ENCODE measurements at regions not wholly inside any gene's neighbourhood (a gene's known extent, or its start where the extent isn't known, plus 50 kb on each side); places are given as distances from the start of the nearest gene placed in this dataset.

- Histone ChIP-seq H3K14ac (ENCODE audit: insufficient read length) (no peak overlapping the region), H3K79me2 (ENCODE audit: control insufficient read depth in 1 of 2, insufficient read depth in 2 of 2, low read length in 2 of 2) (no peaks in the 10 kb centered on the region), H3K9me3 (ENCODE audit: insufficient read depth in 2 of 2, low read depth in 1 of 2, low read length in 1 of 2) (no peaks in the 10 kb centered on the region), H3K23ac (ENCODE audit: insufficient read length) (no peak overlapping the region), H3K23me2 (ENCODE audit: low read depth, low read length) (no peaks in the 10 kb centered on the region), H4K20me1 (replicated peaks in 1 of 2; ENCODE audit: control insufficient read depth in 1 of 2, insufficient read depth in 2 of 2, low read length in 2 of 2) (no peaks in the 10 kb centered on the region), H2BK15ac (ENCODE audit: low read length) (no peak overlapping the region), H3K4ac (replicated peaks; ENCODE audit: insufficient read length, low read depth, low read length) (no peak overlapping the region), H3K27ac (ENCODE audit: low read depth, low read length) (no peak overlapping the region), H3K36me3 (ENCODE audit: control insufficient read depth in 2 of 4, insufficient read depth in 4 of 4, low read length in 3 of 4) (no peaks in the 10 kb centered on the region), H2AFZ (ENCODE audit: low read length) (0 out of 2 replicates have a peak overlapping the region, but pooled peaks have one; percentile 8), H3K27me3 (replicated peaks in 1 of 4; ENCODE audit: control insufficient read depth in 3 of 4, extremely low read depth in 1 of 4, insufficient read depth in 3 of 4, low read length in 3 of 4) (no peaks in the 10 kb centered on the region), H4K5ac (ENCODE audit: insufficient read length, low read depth, low read length) (no peak overlapping the region), H4K8ac (ENCODE audit: extremely low read depth, insufficient read depth, low read length) (no peak overlapping the region), H3K4me3 (ENCODE audit: extremely low read depth in 1 of 4, insufficient read depth in 2 of 4, low read depth in 3 of 4, low read length in 4 of 4) (no peak overlapping the region), H2BK120ac (replicated peaks; ENCODE audit: low read depth, low read length) (no peak overlapping the region), H3K4me1 (replicated peaks in 1 of 4; ENCODE audit: control insufficient read depth in 3 of 4, insufficient read depth in 4 of 4, low read length in 3 of 4) (peaks cover 0 to 4% (median 0%) of the 10 kb centered on the region in 4 experiments; a peak in 1 of 7 replicates), H2BK5ac (ENCODE audit: low read depth, low read length) (no peak overlapping the region), H2BK12ac (ENCODE audit: low read depth, low read length) (no peak overlapping the region), H3K4me2 (ENCODE audit: insufficient read depth in 1 of 2, low read depth in 2 of 2, low read length in 2 of 2) (no peak overlapping the region), H2BK20ac (ENCODE audit: low read length) (no peak overlapping the region), H4K91ac (replicated peaks; ENCODE audit: insufficient read length, low read length) (no peak overlapping the region), H3K79me1 (ENCODE audit: low read depth, low read length) (no peaks in the 10 kb centered on the region), H3K9ac (replicated peaks in 1 of 4; ENCODE audit: extremely low read depth in 1 of 4, low read depth in 3 of 4, low read length in 3 of 4) (no peak overlapping the region), H3K18ac (ENCODE audit: extremely low read depth, low read length) (no peak overlapping the region), H2AK5ac (ENCODE audit: low read depth, low read length) (no peak overlapping the region), H3K56ac (replicated peaks; ENCODE audit: insufficient read length, low read depth, low read length) (no peak overlapping the region)
- WGBS, 2 experiments (ENCODE audit: extremely low coverage in 1 of 2, insufficient coverage in 1 of 2, insufficient read length in 1 of 2, insufficient replicate concordance in 2 of 2, low coverage in 1 of 2, low lambda C conversion rate in 2 of 2, missing lambda C conversion rate in 1 of 2), result 90% methylated on average over 2 of the region's 2 CpGs; no CpG with 5 or more reads in 1 of the 2 experiments
- ChIA-PET CTCF (ENCODE audit: partially characterized antibody) (interaction anchor here (1.1 kb wide), 1 partner anchor 10 kb away, joined by 3 read pairs; no protein-coding TSS in a partner anchor), POLR2A (ENCODE audit: partially characterized antibody) (interaction anchor here (0.6 kb wide), 1 partner anchor 1029 kb away, joined by 3 read pairs; no protein-coding TSS in a partner anchor)
- TF ChIP-seq EGR1 (IDR thresholded peaks at IDR 0.05; ENCODE audit: borderline replicate concordance, low read depth, low read length) (no peak), TEAD4 (IDR thresholded peaks at IDR 0.05; ENCODE audit: low read depth, low read length) (no peak)
- TF ChIP-seq, protein P1, sequence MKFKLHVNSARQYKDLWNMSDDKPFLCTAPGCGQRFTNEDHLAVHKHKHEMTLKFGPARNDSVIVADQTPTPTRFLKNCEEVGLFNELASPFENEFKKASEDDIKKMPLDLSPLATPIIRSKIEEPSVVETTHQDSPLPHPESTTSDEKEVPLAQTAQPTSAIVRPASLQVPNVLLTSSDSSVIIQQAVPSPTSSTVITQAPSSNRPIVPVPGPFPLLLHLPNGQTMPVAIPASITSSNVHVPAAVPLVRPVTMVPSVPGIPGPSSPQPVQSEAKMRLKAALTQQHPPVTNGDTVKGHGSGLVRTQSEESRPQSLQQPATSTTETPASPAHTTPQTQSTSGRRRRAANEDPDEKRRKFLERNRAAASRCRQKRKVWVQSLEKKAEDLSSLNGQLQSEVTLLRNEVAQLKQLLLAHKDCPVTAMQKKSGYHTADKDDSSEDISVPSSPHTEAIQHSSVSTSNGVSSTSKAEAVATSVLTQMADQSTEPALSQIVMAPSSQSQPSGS (IDR thresholded peaks at IDR 0.05; ENCODE audit: low read length), result no peak
- DNase-seq (ENCODE audit: low read depth in 1 of 2, low spot score in 2 of 2) (no peak), FAIRE-seq (no peak)
These were observed 952.5 kb upstream of the MAN1A1 start for GRCh38 chr6:120302041-120302440.
